ENCODE measurements at regions not wholly inside any gene's neighbourhood (a gene's known extent, or its start where the extent isn't known, plus 50 kb on each side); places are given as distances from the start of the nearest gene placed in this dataset.

DNA sequence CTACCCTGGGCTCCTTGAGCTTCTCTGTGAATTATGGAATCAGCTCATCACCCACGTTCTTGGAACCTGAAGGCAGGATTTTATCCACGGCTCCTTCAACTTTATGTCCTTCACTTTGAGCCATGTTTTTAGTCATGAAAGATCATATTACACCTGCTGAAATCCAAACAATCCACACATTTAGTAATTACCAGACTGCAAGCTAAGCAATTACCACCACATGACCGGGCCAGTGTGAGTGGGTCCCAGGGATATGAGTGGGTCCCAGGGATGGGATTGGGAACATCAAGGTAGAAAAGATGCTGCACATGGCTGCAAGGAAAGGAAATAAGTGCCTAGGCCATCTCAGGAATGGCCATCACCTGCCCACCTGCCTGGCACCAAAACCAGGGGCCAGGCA, 140.3 kb upstream of the IQSEC1 start:
- WGBS, 2 experiments (ENCODE audit: insufficient coverage in 1 of 2, insufficient read length in 1 of 2) = 95 to 100% methylated on average over 2 to 3 of the region's 3 CpGs
- Mint-ChIP-seq H3K4me3 (no peak overlapping the region), H3K4me1 (no peaks in the 10 kb centered on the region), H3K27me3 (ENCODE audit: insufficient read depth) (peaks cover 7% of the 10 kb centered on the region), H3K36me3 (ENCODE audit: low read depth) (no peaks in the 10 kb centered on the region), H3K27ac (no peak overlapping the region), H3K9me3 (no peaks in the 10 kb centered on the region)
- no peaks in the 10 kb centered on the region for H3K36me3 ChIP-seq (ENCODE audit: control insufficient read depth, insufficient read depth, low read length)
- H3K9ac ChIP-seq (ENCODE audit: extremely low read depth, low read length, poor library complexity, severe bottlenecking) = no peak overlapping the region
- TF ChIP-seq, protein P1, sequence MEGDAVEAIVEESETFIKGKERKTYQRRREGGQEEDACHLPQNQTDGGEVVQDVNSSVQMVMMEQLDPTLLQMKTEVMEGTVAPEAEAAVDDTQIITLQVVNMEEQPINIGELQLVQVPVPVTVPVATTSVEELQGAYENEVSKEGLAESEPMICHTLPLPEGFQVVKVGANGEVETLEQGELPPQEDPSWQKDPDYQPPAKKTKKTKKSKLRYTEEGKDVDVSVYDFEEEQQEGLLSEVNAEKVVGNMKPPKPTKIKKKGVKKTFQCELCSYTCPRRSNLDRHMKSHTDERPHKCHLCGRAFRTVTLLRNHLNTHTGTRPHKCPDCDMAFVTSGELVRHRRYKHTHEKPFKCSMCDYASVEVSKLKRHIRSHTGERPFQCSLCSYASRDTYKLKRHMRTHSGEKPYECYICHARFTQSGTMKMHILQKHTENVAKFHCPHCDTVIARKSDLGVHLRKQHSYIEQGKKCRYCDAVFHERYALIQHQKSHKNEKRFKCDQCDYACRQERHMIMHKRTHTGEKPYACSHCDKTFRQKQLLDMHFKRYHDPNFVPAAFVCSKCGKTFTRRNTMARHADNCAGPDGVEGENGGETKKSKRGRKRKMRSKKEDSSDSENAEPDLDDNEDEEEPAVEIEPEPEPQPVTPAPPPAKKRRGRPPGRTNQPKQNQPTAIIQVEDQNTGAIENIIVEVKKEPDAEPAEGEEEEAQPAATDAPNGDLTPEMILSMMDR (conservative IDR thresholded peaks at IDR 0.05) = no peak
- DNase-seq = no peak
- no peak overlapping the region for H3K4me3 ChIP-seq (ENCODE audit: low read length)
- no peaks in the 10 kb centered on the region for H3K4me1 ChIP-seq (ENCODE audit: control insufficient read depth, insufficient read depth, low read length)
- H3K27me3 ChIP-seq (ENCODE audit: control insufficient read depth, insufficient read depth, low read length, poor library complexity, severe bottlenecking) = no peaks in the 10 kb centered on the region
- H3K27ac ChIP-seq (ENCODE audit: low read depth, low read length) = no peak overlapping the region
- H3K9me3 ChIP-seq (ENCODE audit: control insufficient read depth, low read length) = no peaks in the 10 kb centered on the region

DNA sequence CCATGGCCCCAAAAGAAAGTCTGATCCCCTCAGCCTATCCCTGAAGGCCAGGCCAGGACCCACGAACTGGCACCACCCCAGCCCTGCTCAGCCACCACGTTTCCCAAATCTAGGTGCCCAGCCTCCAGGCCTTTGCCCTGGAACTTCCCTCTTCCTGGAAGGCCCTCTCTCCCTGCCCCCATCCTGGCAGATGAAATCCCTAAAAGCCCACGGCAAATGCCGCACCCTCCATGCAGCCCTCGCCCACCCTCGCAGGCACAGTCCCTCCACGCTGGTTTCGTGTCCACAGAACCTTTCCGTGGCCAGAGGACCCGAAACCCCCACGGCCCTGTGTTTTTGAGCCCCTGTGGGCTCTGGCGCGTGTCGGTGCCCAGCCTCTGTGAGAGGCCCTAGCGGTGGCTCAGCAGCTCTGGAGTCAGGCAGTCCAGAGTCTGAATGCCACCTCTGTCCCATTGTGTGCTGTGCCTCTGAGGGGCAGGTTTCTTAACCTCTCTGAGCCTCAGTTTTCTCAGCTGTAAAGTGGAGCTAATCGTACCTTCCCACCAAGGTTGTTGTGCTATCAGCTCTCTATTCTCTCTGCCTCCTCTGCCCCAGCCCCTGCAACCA, 138.5 kb upstream of the IQSEC1 start:
- no peak overlapping the region for H3K4me3 Mint-ChIP-seq
- Histone ChIP-seq H3K36me3 (ENCODE audit: control insufficient read depth, insufficient read depth, low read length) (no peaks in the 10 kb centered on the region), H3K4me3 (ENCODE audit: low read length) (no peak overlapping the region), H3K27ac (ENCODE audit: low read depth, low read length) (no peak overlapping the region), H3K9ac (ENCODE audit: extremely low read depth, low read length, poor library complexity, severe bottlenecking) (no peak overlapping the region), H3K27me3 (ENCODE audit: control insufficient read depth, insufficient read depth, low read length, poor library complexity, severe bottlenecking) (no peaks in the 10 kb centered on the region), H3K9me3 (ENCODE audit: control insufficient read depth, low read length) (no peaks in the 10 kb centered on the region), H3K4me1 (ENCODE audit: control insufficient read depth, insufficient read depth, low read length) (no peaks in the 10 kb centered on the region)
- 92 to 96% methylated on average over 10 to 16 of the region's 16 CpGs for WGBS, 2 experiments (ENCODE audit: insufficient coverage in 1 of 2, insufficient read length in 1 of 2)
- no peaks in the 10 kb centered on the region for H3K9me3 Mint-ChIP-seq
- peaks cover 7% of the 10 kb centered on the region for H3K27me3 Mint-ChIP-seq (ENCODE audit: insufficient read depth)
- H3K4me1 Mint-ChIP-seq = no peaks in the 10 kb centered on the region
- no peak for DNase-seq
- no peak overlapping the region for H3K27ac Mint-ChIP-seq
- TF ChIP-seq, protein P1 (conservative IDR thresholded peaks at IDR 0.05) = no peak
- H3K36me3 Mint-ChIP-seq (ENCODE audit: low read depth) = no peaks in the 10 kb centered on the region

DNA sequence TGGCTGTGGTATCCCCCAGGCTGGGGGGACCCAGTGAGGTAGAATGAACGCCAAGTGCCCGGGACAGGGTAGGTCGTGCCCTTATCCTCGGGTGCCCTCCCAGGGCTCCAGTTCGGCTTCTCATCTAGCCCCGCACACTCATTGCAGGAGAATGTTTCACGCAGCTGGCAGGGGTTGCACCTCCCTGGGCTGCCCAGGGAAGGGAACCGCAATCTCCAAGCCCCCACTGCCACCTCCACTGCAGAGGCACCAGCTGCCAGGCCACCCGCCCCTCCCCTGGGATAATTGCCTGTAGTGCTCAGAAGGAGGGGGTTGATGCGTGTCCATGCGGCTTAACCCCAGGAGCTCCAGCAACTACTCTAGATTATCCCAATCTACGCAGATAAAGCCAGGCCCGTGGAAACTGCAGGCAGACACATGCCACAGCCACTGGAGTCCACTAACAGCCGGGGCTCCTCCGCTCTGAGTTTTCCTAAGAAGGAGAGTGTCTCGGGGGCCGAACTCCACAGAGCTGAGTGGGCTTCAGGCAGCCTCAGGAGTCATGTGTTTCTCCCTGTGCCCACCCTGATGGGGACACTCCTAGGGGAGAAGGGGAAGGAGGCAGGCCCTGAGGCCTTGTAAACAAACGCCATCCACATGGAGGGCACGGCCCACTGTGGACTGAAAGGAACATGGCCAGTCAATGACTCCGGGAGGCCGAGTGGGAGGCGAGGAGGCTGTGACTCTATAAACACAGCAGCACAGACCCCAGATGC, 137.2 kb upstream of the IQSEC1 start:
- no peaks in the 10 kb centered on the region for H3K36me3 ChIP-seq (ENCODE audit: control insufficient read depth, insufficient read depth, low read length)
- no peak overlapping the region for H3K9ac ChIP-seq (ENCODE audit: extremely low read depth, low read length, poor library complexity, severe bottlenecking)
- TF ChIP-seq, protein P1 (conservative IDR thresholded peaks at IDR 0.05) = no peak
- no peak overlapping the region for H3K27ac ChIP-seq (ENCODE audit: low read depth, low read length)
- no peak overlapping the region for H3K27ac Mint-ChIP-seq
- H3K27me3 ChIP-seq (ENCODE audit: control insufficient read depth, insufficient read depth, low read length, poor library complexity, severe bottlenecking) = no peaks in the 10 kb centered on the region
- H3K9me3 Mint-ChIP-seq = no peaks in the 10 kb centered on the region
- H3K4me3 Mint-ChIP-seq = no peak overlapping the region
- peaks cover 7% of the 10 kb centered on the region for H3K27me3 Mint-ChIP-seq (ENCODE audit: insufficient read depth)
- 91 to 95% methylated on average over 8 to 22 of the region's 22 CpGs for WGBS, 2 experiments (ENCODE audit: insufficient coverage in 1 of 2, insufficient read length in 1 of 2)
- H3K9me3 ChIP-seq (ENCODE audit: control insufficient read depth, low read length) = no peaks in the 10 kb centered on the region
- no peak for DNase-seq
- no peaks in the 10 kb centered on the region for H3K36me3 Mint-ChIP-seq (ENCODE audit: low read depth)
- no peaks in the 10 kb centered on the region for H3K4me1 Mint-ChIP-seq
- H3K4me3 ChIP-seq (ENCODE audit: low read length) = no peak overlapping the region
- no peaks in the 10 kb centered on the region for H3K4me1 ChIP-seq (ENCODE audit: control insufficient read depth, insufficient read depth, low read length)

Data from endodermal cell (in vitro differentiated cells).